CD1c-positive myeloid dendritic cell (primary cell): ENCODE measurements at regions not wholly inside any gene's neighbourhood (a gene's known extent, or its start where the extent isn't known, plus 50 kb on each side); places are given as distances from the start of the nearest gene placed in this dataset.

Experiments
- DNase-seq: peaks from one replicate; pipeline ENCODE4 v3.0.0-alpha.2; 2016; ENCODE audit errors: extremely low spot score

- DNase-seq, result no peak
These were observed 50.9 kb upstream of the CXCL14 start for GRCh38 chr5:135629666-135630065.

DNA sequence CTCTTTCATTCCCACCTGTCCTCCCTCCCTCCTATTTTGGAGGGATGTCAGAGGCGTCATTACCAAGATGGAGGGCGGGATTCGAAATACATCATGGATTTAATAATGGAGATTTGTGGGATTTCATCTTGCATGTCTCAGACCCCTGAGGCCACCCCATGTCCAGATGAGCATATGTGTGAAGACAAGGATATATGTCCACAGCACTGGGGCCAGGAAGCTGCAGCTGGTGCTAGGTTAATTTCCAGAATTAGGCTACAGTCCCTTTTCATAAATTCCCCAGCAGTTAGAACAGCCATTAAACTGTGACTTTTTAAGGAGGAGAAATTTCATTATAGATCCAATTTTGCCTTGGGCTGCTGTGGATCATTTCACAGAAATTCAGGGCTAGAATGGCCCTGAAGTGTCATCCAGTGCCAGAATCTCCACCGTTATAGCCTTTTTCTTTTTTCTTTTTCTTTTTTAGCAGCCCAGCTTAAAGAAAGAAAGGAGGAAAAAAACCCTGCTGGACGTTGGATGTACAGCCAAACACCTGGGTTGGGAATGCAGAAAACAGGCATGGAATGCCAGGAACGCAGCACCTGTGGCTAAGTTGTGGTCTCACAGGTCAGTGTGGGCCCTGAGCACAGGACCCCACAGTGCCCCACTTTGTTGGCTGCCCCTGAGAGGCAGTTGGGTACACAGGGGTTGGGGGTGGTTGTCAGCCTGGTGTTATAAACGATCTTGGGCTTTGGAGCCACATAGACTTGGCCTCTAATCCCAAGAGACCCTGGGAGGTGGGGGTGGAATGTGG lies 50.2 kb upstream of the CXCL14 start:
- DNase-seq, result no peak
